HepG2 (cell line): ENCODE measurements at regions not wholly inside any gene's neighbourhood (a gene's known extent, or its start where the extent isn't known, plus 50 kb on each side); places are given as distances from the start of the nearest gene placed in this dataset.
A peak's percentile ranks its signal among the peaks of the same experiment; 100 is the strongest.

Source experiments
- CREM ChIP-seq, 2 experiments: sonication (generic) in 1 of 2; formaldehyde crosslinking in 1 of 2; IDR thresholded peaks; 2 replicates each; pipeline versions ENCODE4 v1.4.0 to v1.6.1; 2016 to 2020; ENCODE audit warnings: antibody characterized with exemption in 1 of 2, mild to moderate bottlenecking in 1 of 2, missing genetic modification reagents in 1 of 2
- GATAD2A ChIP-seq: IDR thresholded peaks from 2 replicates; pipeline ENCODE4 v1.6.1; 2016
- GZF1 ChIP-seq: sonication (generic); formaldehyde crosslinking; IDR thresholded peaks from 2 replicates; pipeline ENCODE4 v1.5.1; 2020; ENCODE audit warnings: mild to moderate bottlenecking, missing genetic modification reagents
- HDAC6 ChIP-seq: fragments of 200-600 bp; sonication (generic); IDR thresholded peaks from 2 replicates; pipeline ENCODE4 v1.7.0; 2017; ENCODE audit warnings: mild to moderate bottlenecking, antibody characterized with exemption, low read length, low read depth
- MED1 ChIP-seq: sonication (generic); formaldehyde crosslinking; IDR thresholded peaks from 2 replicates; pipeline ENCODE4 v1.4.0; 2020; ENCODE audit warnings: missing genetic modification reagents
- MED13 ChIP-seq: sonication (generic); formaldehyde crosslinking; IDR thresholded peaks from 2 replicates; pipeline ENCODE4 v1.5.0; 2020; ENCODE audit warnings: missing genetic modification reagents
- PCBP1 ChIP-seq: fragments of 200-400 bp; formaldehyde crosslinking; IDR thresholded peaks from 2 replicates; pipeline ENCODE4 v1.6.1; 2017; ENCODE audit warnings: mild to moderate bottlenecking, low read depth, low read length, borderline replicate concordance
- RARG ChIP-seq: sonication (generic); formaldehyde crosslinking; IDR thresholded peaks from 2 replicates; pipeline ENCODE4 v1.4.0; 2020; ENCODE audit warnings: low read depth, mild to moderate bottlenecking, missing genetic modification reagents
- SRF ChIP-seq: IDR thresholded peaks from 2 replicates; pipeline ENCODE4 v1.6.1; 2011; ENCODE audit warnings: mild to moderate bottlenecking, low read depth, low read length, moderate library complexity
- ZNF33B ChIP-seq: sonication (generic); formaldehyde crosslinking; IDR thresholded peaks from 2 replicates; pipeline ENCODE4 v1.5.1; 2020; ENCODE audit warnings: mild to moderate bottlenecking, missing genetic modification reagents
- ZNF549 ChIP-seq: sonication (generic); formaldehyde crosslinking; IDR thresholded peaks from 2 replicates; pipeline ENCODE4 v1.5.0; 2020; ENCODE audit warnings: missing genetic modification reagents
- ZNF839 ChIP-seq: sonication (generic); formaldehyde crosslinking; IDR thresholded peaks from 2 replicates; pipeline ENCODE4 v1.4.0; 2020; ENCODE audit warnings: missing genetic modification reagents, mild to moderate bottlenecking, borderline replicate concordance
- TF ChIP-seq, protein P1 (sequence below): fragments of 450-650 bp; IDR thresholded peaks from 2 replicates; pipeline ENCODE4 v1.6.1; 2016
- TF ChIP-seq, protein P2 (sequence below): sonication (generic); formaldehyde crosslinking; IDR thresholded peaks from 2 replicates; pipeline ENCODE4 v1.9.0; 2021; ENCODE audit warnings: missing genetic modification reagents, borderline replicate concordance
- TF ChIP-seq, protein P3 (sequence below): sonication (generic); formaldehyde crosslinking; IDR thresholded peaks from 2 replicates; pipeline ENCODE4 v1.9.0; 2021; ENCODE audit warnings: missing genetic modification reagents, borderline replicate concordance
- TF ChIP-seq, protein P4 (sequence below): sonication (generic); formaldehyde crosslinking; IDR thresholded peaks from 2 replicates; pipeline ENCODE4 v1.5.0; 2020; ENCODE audit warnings: mild to moderate bottlenecking, missing genetic modification reagents
- TF ChIP-seq, protein P5 (sequence below): sonication (generic); formaldehyde crosslinking; IDR thresholded peaks from 2 replicates; pipeline ENCODE4 v1.5.0; 2020; ENCODE audit warnings: mild to moderate bottlenecking, missing genetic modification reagents
- TF ChIP-seq, protein P6 (sequence below): sonication (generic); formaldehyde crosslinking; IDR thresholded peaks from 2 replicates; pipeline ENCODE4 v1.4.0; 2020; ENCODE audit warnings: missing genetic modification reagents, mild to moderate bottlenecking, borderline replicate concordance

DNA sequence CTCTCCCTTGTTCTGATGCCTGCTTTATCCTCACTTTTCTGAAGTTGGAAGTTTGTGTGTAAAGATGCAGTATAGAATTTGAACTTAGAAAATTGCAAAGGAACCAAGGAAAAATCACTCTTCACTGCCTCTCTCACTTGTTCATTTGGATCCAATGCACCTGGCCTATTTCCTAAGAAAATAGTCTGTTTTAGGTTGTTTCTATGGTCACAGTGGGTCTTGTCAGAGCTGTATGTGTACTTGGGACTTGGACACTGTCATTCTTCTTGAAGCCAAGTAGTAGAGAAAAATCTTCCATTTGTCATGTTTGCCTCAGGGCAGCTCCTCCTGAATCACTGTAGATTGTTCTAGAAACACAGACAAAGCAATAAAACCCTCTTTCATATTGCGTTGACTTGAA lies 80.3 kb upstream of the SESTD1 start (continued):
- TF ChIP-seq CREM (IDR thresholded peaks at IDR 0.05) (0 out of 2 replicates have a peak, but pooled peaks have one; percentile 2), CREM (CRISPR knock-in tag; IDR thresholded peaks at IDR 0.05) (no peak), MED1 (CRISPR knock-in tag) (no peak), RARG (CRISPR knock-in tag) (no peak), SRF (no peak), GATAD2A (CRISPR knock-in tag) (no peak), MED13 (CRISPR knock-in tag) (no peak), GZF1 (0 out of 2 replicates have a peak, but pooled peaks have one; percentile 30), PCBP1 (no peak), ZNF839 (no peak), ZNF33B (CRISPR knock-in tag) (no peak), ZNF549 (no peak), HDAC6 (no peak)
- TF ChIP-seq, protein P1, sequence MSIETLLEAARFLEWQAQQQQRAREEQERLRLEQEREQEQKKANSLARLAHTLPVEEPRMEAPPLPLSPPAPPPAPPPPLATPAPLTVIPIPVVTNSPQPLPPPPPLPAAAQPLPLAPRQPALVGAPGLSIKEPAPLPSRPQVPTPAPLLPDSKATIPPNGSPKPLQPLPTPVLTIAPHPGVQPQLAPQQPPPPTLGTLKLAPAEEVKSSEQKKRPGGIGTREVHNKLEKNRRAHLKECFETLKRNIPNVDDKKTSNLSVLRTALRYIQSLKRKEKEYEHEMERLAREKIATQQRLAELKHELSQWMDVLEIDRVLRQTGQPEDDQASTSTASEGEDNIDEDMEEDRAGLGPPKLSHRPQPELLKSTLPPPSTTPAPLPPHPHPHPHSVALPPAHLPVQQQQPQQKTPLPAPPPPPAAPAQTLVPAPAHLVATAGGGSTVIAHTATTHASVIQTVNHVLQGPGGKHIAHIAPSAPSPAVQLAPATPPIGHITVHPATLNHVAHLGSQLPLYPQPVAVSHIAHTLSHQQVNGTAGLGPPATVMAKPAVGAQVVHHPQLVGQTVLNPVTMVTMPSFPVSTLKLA, result no peak
- TF ChIP-seq, protein P2, sequence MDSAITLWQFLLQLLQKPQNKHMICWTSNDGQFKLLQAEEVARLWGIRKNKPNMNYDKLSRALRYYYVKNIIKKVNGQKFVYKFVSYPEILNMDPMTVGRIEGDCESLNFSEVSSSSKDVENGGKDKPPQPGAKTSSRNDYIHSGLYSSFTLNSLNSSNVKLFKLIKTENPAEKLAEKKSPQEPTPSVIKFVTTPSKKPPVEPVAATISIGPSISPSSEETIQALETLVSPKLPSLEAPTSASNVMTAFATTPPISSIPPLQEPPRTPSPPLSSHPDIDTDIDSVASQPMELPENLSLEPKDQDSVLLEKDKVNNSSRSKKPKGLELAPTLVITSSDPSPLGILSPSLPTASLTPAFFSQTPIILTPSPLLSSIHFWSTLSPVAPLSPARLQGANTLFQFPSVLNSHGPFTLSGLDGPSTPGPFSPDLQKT (CRISPR knock-in tag), result no peak
- TF ChIP-seq, protein P3, sequence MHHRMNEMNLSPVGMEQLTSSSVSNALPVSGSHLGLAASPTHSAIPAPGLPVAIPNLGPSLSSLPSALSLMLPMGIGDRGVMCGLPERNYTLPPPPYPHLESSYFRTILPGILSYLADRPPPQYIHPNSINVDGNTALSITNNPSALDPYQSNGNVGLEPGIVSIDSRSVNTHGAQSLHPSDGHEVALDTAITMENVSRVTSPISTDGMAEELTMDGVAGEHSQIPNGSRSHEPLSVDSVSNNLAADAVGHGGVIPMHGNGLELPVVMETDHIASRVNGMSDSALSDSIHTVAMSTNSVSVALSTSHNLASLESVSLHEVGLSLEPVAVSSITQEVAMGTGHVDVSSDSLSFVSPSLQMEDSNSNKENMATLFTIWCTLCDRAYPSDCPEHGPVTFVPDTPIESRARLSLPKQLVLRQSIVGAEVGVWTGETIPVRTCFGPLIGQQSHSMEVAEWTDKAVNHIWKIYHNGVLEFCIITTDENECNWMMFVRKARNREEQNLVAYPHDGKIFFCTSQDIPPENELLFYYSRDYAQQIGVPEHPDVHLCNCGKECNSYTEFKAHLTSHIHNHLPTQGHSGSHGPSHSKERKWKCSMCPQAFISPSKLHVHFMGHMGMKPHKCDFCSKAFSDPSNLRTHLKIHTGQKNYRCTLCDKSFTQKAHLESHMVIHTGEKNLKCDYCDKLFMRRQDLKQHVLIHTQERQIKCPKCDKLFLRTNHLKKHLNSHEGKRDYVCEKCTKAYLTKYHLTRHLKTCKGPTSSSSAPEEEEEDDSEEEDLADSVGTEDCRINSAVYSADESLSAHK (CRISPR knock-in tag), result no peak
- TF ChIP-seq, protein P4, sequence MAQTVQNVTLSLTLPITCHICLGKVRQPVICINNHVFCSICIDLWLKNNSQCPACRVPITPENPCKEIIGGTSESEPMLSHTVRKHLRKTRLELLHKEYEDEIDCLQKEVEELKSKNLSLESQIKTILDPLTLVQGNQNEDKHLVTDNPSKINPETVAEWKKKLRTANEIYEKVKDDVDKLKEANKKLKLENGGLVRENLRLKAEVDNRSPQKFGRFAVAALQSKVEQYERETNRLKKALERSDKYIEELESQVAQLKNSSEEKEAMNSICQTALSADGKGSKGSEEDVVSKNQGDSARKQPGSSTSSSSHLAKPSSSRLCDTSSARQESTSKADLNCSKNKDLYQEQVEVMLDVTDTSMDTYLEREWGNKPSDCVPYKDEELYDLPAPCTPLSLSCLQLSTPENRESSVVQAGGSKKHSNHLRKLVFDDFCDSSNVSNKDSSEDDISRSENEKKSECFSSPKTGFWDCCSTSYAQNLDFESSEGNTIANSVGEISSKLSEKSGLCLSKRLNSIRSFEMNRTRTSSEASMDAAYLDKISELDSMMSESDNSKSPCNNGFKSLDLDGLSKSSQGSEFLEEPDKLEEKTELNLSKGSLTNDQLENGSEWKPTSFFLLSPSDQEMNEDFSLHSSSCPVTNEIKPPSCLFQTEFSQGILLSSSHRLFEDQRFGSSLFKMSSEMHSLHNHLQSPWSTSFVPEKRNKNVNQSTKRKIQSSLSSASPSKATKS, result no peak
- TF ChIP-seq, protein P5, sequence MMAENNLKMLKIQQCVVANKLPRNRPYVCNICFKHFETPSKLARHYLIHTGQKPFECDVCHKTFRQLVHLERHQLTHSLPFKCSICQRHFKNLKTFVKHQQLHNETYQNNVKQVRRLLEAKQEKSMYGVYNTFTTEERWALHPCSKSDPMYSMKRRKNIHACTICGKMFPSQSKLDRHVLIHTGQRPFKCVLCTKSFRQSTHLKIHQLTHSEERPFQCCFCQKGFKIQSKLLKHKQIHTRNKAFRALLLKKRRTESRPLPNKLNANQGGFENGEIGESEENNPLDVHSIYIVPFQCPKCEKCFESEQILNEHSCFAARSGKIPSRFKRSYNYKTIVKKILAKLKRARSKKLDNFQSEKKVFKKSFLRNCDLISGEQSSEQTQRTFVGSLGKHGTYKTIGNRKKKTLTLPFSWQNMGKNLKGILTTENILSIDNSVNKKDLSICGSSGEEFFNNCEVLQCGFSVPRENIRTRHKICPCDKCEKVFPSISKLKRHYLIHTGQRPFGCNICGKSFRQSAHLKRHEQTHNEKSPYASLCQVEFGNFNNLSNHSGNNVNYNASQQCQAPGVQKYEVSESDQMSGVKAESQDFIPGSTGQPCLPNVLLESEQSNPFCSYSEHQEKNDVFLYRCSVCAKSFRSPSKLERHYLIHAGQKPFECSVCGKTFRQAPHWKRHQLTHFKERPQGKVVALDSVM, result no peak
- TF ChIP-seq, protein P6, sequence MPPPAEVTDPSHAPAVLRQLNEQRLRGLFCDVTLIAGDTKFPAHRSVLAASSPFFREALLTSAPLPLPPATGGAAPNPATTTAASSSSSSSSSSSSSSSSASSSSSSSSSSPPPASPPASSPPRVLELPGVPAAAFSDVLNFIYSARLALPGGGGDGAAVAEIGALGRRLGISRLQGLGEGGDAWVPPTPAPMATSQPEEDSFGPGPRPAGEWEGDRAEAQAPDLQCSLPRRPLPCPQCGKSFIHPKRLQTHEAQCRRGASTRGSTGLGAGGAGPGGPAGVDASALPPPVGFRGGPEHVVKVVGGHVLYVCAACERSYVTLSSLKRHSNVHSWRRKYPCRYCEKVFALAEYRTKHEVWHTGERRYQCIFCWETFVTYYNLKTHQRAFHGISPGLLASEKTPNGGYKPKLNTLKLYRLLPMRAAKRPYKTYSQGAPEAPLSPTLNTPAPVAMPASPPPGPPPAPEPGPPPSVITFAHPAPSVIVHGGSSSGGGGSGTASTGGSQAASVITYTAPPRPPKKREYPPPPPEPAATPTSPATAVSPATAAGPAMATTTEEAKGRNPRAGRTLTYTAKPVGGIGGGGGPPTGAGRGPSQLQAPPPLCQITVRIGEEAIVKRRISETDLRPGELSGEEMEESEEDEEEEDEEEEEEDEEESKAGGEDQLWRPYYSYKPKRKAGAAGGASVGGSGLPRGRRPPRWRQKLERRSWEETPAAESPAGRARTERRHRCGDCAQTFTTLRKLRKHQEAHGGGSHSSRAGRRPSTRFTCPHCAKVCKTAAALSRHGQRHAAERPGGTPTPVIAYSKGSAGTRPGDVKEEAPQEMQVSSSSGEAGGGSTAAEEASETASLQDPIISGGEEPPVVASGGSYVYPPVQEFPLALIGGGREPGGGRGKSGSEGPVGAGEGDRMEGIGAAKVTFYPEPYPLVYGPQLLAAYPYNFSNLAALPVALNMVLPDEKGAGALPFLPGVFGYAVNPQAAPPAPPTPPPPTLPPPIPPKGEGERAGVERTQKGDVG (CRISPR knock-in tag), result no peak
